ENCODE measurements at regions not wholly inside any gene's neighbourhood (a gene's known extent, or its start where the extent isn't known, plus 50 kb on each side); places are given as distances from the start of the nearest gene placed in this dataset.

GRCh38 chr11:62022211-62022610 lies 54.8 kb upstream of the FTH1 start:
- no peak overlapping the region for H2BK5ac ChIP-seq (ENCODE audit: low read length)
- no peak overlapping the region for H3K9ac ChIP-seq (ENCODE audit: low read depth, low read length, poor library complexity)
- no peak overlapping the region for H3K4ac ChIP-seq (ENCODE audit: low read length)
- no peak overlapping the region for H4K91ac ChIP-seq (ENCODE audit: low read depth, low read length, poor library complexity)
- no peak overlapping the region for H2BK15ac ChIP-seq (ENCODE audit: low read length)
- WGBS, 2 donors (ENCODE audit: extremely low coverage in 2 of 2, insufficient read length in 2 of 2, insufficient replicate concordance in 1 of 2): no CpG with 5 or more reads among the region's 3 CpGs
- H3K4me1 ChIP-seq (ENCODE audit: control insufficient read depth in 2 of 2, insufficient read depth in 1 of 2, low read depth in 1 of 2, low read length in 2 of 2): peaks cover 0 to 4% of the 10 kb centered on the region in 2 donors
- peaks cover 12 to 19% of the 10 kb centered on the region in 2 donors for H3K9me3 ChIP-seq (replicated peaks in 1 of 2; ENCODE audit: control insufficient read depth in 2 of 2, insufficient read depth in 1 of 2, low read depth in 1 of 2, low read length in 2 of 2)
- H3K79me1 ChIP-seq (ENCODE audit: low read depth, low read length): no peaks in the 10 kb centered on the region
- H3K27me3 ChIP-seq (ENCODE audit: control insufficient read depth in 3 of 3, insufficient read depth in 3 of 3, low read depth in 1 of 3, low read length in 3 of 3): no peaks in the 10 kb centered on the region
- H4K8ac ChIP-seq (ENCODE audit: low read depth, low read length): no peak overlapping the region
- H2BK120ac ChIP-seq (ENCODE audit: low read depth, low read length): no peak overlapping the region
- no peak for DNase-seq (ENCODE audit: low spot score)
- H2BK12ac ChIP-seq (ENCODE audit: low read length): no peak overlapping the region
- H2AK5ac ChIP-seq (ENCODE audit: low read depth, low read length): no peak overlapping the region
- H2AFZ ChIP-seq (ENCODE audit: low read length): no peak overlapping the region
- H3K36me3 ChIP-seq (replicated peaks in 1 of 2; ENCODE audit: control insufficient read depth in 2 of 2, insufficient read depth in 2 of 2, low read length in 2 of 2): no peaks in the 10 kb centered on the region
- H3K23ac ChIP-seq (ENCODE audit: low read depth, low read length, poor library complexity): no peak overlapping the region
- no peak overlapping the region for H3K4me3 ChIP-seq (ENCODE audit: low read length in 2 of 2)
- H3K18ac ChIP-seq (ENCODE audit: low read length): no peak overlapping the region
- no peak overlapping the region for H3K14ac ChIP-seq (ENCODE audit: low read length)
- H3K27ac ChIP-seq (replicated peaks; ENCODE audit: low read length): no peak overlapping the region
- no peak overlapping the region for H3K4me2 ChIP-seq (ENCODE audit: insufficient read depth, low read length, poor library complexity, severe bottlenecking)

GRCh38 chr11:62020661-62021060 lies 53.2 kb upstream of the FTH1 start:
- Histone ChIP-seq H3K18ac (ENCODE audit: low read length) (no peak overlapping the region), H4K91ac (ENCODE audit: low read depth, low read length, poor library complexity) (no peak overlapping the region), H3K23ac (ENCODE audit: low read depth, low read length, poor library complexity) (no peak overlapping the region), H2BK120ac (ENCODE audit: low read depth, low read length) (no peak overlapping the region), H2AK5ac (ENCODE audit: low read depth, low read length) (no peak overlapping the region), H2BK15ac (ENCODE audit: low read length) (no peak overlapping the region), H3K36me3 (replicated peaks in 1 of 2; ENCODE audit: control insufficient read depth in 2 of 2, insufficient read depth in 2 of 2, low read length in 2 of 2) (no peaks in the 10 kb centered on the region), H2BK5ac (ENCODE audit: low read length) (no peak overlapping the region), H2AFZ (ENCODE audit: low read length) (no peak overlapping the region), H3K4me1 (ENCODE audit: control insufficient read depth in 2 of 2, insufficient read depth in 1 of 2, low read depth in 1 of 2, low read length in 2 of 2) (peaks cover 0 to 4% of the 10 kb centered on the region in 2 donors), H4K8ac (ENCODE audit: low read depth, low read length) (no peak overlapping the region), H2BK12ac (ENCODE audit: low read length) (no peak overlapping the region), H3K14ac (ENCODE audit: low read length) (no peak overlapping the region), H3K4me2 (ENCODE audit: insufficient read depth, low read length, poor library complexity, severe bottlenecking) (no peak overlapping the region), H3K4me3 (ENCODE audit: low read length in 2 of 2) (no peak overlapping the region), H3K27me3 (ENCODE audit: control insufficient read depth in 3 of 3, insufficient read depth in 3 of 3, low read depth in 1 of 3, low read length in 3 of 3) (no peaks in the 10 kb centered on the region), H3K9me3 (replicated peaks in 1 of 2; ENCODE audit: control insufficient read depth in 2 of 2, insufficient read depth in 1 of 2, low read depth in 1 of 2, low read length in 2 of 2) (peaks cover 9 to 13% of the 10 kb centered on the region in 2 donors), H3K4ac (ENCODE audit: low read length) (no peak overlapping the region), H3K9ac (ENCODE audit: low read depth, low read length, poor library complexity) (no peak overlapping the region), H3K79me1 (ENCODE audit: low read depth, low read length) (no peaks in the 10 kb centered on the region), H3K27ac (replicated peaks; ENCODE audit: low read length) (no peak overlapping the region)
- no CpG with 5 or more reads among the region's 3 CpGs for WGBS, 2 donors (ENCODE audit: extremely low coverage in 2 of 2, insufficient read length in 2 of 2, insufficient replicate concordance in 1 of 2)
- DNase-seq (ENCODE audit: low spot score): no peak

DNA sequence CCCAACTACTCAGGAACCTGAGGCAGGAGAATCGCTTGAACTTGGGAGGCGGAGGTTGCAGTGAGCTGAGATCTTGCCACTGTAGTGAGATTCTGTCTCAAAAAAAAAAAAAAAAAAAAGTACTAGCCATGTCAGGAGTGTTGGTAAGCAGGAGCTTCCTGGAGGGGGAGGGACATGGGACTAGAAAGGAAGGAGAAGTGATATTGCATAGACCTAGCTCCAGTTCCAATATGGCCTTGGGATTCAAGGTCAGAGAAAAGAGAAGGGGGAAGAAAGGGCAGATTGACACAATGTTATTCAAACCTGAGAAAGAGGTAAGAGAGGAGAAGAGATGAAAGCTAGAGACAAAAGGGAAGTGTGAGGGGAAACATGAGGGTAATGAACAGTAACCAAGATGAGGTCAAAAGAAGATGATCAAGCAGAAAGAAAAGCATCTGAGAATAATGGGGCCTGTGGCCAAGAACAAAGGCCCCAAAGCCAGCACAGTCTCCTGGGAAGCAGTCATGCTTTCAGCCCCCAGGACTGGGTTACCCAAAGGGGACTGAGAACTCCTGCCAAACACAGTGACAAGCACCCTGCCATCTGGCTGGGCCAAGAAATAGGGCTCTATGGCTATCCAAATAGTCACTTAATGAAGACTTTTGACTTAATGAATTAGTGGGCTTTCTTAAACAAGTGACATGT lies 51.7 kb upstream of the FTH1 start:
- WGBS, 2 donors (ENCODE audit: extremely low coverage in 2 of 2, insufficient read length in 2 of 2, insufficient replicate concordance in 1 of 2): no CpG with 5 or more reads among the region's 2 CpGs
- Histone ChIP-seq H3K27me3 (ENCODE audit: control insufficient read depth in 3 of 3, insufficient read depth in 3 of 3, low read depth in 1 of 3, low read length in 3 of 3) (no peaks in the 10 kb centered on the region), H2BK12ac (ENCODE audit: low read length) (no peak overlapping the region), H3K4me1 (ENCODE audit: control insufficient read depth in 2 of 2, insufficient read depth in 1 of 2, low read depth in 1 of 2, low read length in 2 of 2) (peaks cover 0 to 4% of the 10 kb centered on the region in 2 donors), H3K4me2 (ENCODE audit: insufficient read depth, low read length, poor library complexity, severe bottlenecking) (no peak overlapping the region), H3K9ac (ENCODE audit: low read depth, low read length, poor library complexity) (no peak overlapping the region), H3K9me3 (replicated peaks in 1 of 2; ENCODE audit: control insufficient read depth in 2 of 2, insufficient read depth in 1 of 2, low read depth in 1 of 2, low read length in 2 of 2) (peaks cover 9 to 13% of the 10 kb centered on the region in 2 donors), H3K79me1 (ENCODE audit: low read depth, low read length) (no peaks in the 10 kb centered on the region), H3K36me3 (replicated peaks in 1 of 2; ENCODE audit: control insufficient read depth in 2 of 2, insufficient read depth in 2 of 2, low read length in 2 of 2) (no peaks in the 10 kb centered on the region), H2BK5ac (ENCODE audit: low read length) (no peak overlapping the region), H4K91ac (ENCODE audit: low read depth, low read length, poor library complexity) (no peak overlapping the region), H3K4ac (ENCODE audit: low read length) (no peak overlapping the region), H2BK15ac (ENCODE audit: low read length) (no peak overlapping the region), H2BK120ac (ENCODE audit: low read depth, low read length) (no peak overlapping the region), H3K18ac (ENCODE audit: low read length) (no peak overlapping the region), H4K8ac (ENCODE audit: low read depth, low read length) (no peak overlapping the region), H3K27ac (replicated peaks; ENCODE audit: low read length) (no peak overlapping the region), H3K4me3 (ENCODE audit: low read length in 2 of 2) (no peak overlapping the region), H2AFZ (ENCODE audit: low read length) (no peak overlapping the region), H3K14ac (ENCODE audit: low read length) (no peak overlapping the region), H3K23ac (ENCODE audit: low read depth, low read length, poor library complexity) (no peak overlapping the region), H2AK5ac (ENCODE audit: low read depth, low read length) (no peak overlapping the region)
- DNase-seq (ENCODE audit: low spot score): no peak

DNA sequence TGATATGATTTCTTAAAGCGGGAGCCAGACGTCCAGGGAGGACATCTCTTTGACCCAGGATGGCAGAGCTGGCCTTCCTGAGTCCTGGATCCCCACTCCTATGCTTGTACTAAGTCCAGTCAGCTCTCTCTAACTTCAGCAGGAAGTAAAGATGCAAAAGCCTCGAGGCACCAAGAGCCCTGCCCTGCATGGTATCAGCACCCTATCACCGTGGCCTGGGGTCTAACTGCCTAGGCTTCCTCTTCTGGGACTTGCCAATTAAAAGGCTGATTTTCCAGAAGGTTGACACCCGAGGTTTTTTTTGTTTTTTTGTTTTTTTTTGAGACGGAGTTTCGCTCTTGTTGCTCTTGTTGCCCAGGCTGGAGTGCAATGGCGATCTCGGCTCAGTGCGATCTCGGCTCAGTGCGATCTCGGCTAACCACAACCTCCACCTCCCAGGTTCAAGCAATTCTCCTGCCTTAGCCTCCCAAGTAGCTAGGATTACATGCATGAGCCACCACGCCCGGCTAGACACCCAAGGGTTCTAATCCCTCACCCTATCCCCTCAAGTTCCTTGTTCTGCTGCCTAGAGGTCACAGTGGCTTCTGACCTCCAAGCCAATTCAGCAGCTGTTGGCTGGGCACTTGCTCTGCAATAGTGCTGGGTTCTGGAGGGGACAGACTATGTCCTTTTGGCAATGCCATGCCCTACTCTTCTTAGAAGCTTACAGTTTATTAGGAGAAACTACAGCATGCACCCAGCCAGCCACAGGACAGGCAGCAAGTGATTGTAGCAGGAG lies 50.6 kb upstream of the FTH1 start:
- H3K4me1 ChIP-seq (ENCODE audit: control insufficient read depth in 2 of 2, insufficient read depth in 1 of 2, low read depth in 1 of 2, low read length in 2 of 2): peaks cover 0 to 4% of the 10 kb centered on the region in 2 donors
- no peak overlapping the region for H2BK15ac ChIP-seq (ENCODE audit: low read length)
- H2AFZ ChIP-seq (ENCODE audit: low read length): peak overlapping the region; percentile 86
- H3K9ac ChIP-seq (ENCODE audit: low read depth, low read length, poor library complexity): no peak overlapping the region
- no peak overlapping the region for H2BK5ac ChIP-seq (ENCODE audit: low read length)
- H3K27ac ChIP-seq (replicated peaks; ENCODE audit: low read length): no peak overlapping the region
- no peaks in the 10 kb centered on the region for H3K79me1 ChIP-seq (ENCODE audit: low read depth, low read length)
- no peaks in the 10 kb centered on the region for H3K27me3 ChIP-seq (ENCODE audit: control insufficient read depth in 3 of 3, insufficient read depth in 3 of 3, low read depth in 1 of 3, low read length in 3 of 3)
- H3K36me3 ChIP-seq (replicated peaks in 1 of 2; ENCODE audit: control insufficient read depth in 2 of 2, insufficient read depth in 2 of 2, low read length in 2 of 2): no peaks in the 10 kb centered on the region
- no peak overlapping the region for H3K4ac ChIP-seq (ENCODE audit: low read length)
- no peak for DNase-seq (ENCODE audit: low spot score)
- no peak overlapping the region for H2BK12ac ChIP-seq (ENCODE audit: low read length)
- H4K91ac ChIP-seq (ENCODE audit: low read depth, low read length, poor library complexity): no peak overlapping the region
- no peak overlapping the region for H2BK120ac ChIP-seq (ENCODE audit: low read depth, low read length)
- no peak overlapping the region for H4K8ac ChIP-seq (ENCODE audit: low read depth, low read length)
- no peak overlapping the region for H3K23ac ChIP-seq (ENCODE audit: low read depth, low read length, poor library complexity)
- no peak overlapping the region for H3K4me3 ChIP-seq (ENCODE audit: low read length in 2 of 2)
- WGBS, 2 donors (ENCODE audit: extremely low coverage in 2 of 2, insufficient read length in 2 of 2, insufficient replicate concordance in 1 of 2): no CpG with 5 or more reads among the region's 15 CpGs
- H3K4me2 ChIP-seq (ENCODE audit: insufficient read depth, low read length, poor library complexity, severe bottlenecking): no peak overlapping the region
- peaks cover 9 to 13% of the 10 kb centered on the region in 2 donors for H3K9me3 ChIP-seq (replicated peaks in 1 of 2; ENCODE audit: control insufficient read depth in 2 of 2, insufficient read depth in 1 of 2, low read depth in 1 of 2, low read length in 2 of 2)
- H2AK5ac ChIP-seq (ENCODE audit: low read depth, low read length): no peak overlapping the region
- H3K14ac ChIP-seq (ENCODE audit: low read length): no peak overlapping the region
- H3K18ac ChIP-seq (ENCODE audit: low read length): no peak overlapping the region
